Stomach (tissue), 8 donors: ENCODE measurements at regions not wholly inside any gene's neighbourhood (a gene's known extent, or its start where the extent isn't known, plus 50 kb on each side); places are given as distances from the start of the nearest gene placed in this dataset.

ENCODE experiments used
- DNase-seq, 2 donors: peaks; one replicate each; pipeline versions ENCODE4 v3.0.0 to v3.0.0-alpha.2; 2013 to 2019
- H3K27ac ChIP-seq, 5 donors: fragments of 200-600 bp in 4 of 5; sonication (generic) in 4 of 5; one replicate each; pipeline ENCODE4 v1.5.1; 2013 to 2019; ENCODE audit warnings: mild to moderate bottlenecking in 1 of 5, moderate library complexity in 1 of 5
- H3K27me3 ChIP-seq, 3 donors: fragments of 200-600 bp; sonication (generic); one replicate each; pipeline ENCODE4 v1.5.1; 2017 to 2019; ENCODE audit warnings: mixed run types in 1 of 3
- H3K36me3 ChIP-seq, 4 donors: fragments of 200-600 bp; sonication (generic); 1 replicate in 3 of 4; 2 replicates in 1 of 4; pipeline ENCODE4 v1.5.1; 2016 to 2019
- H3K4me1 ChIP-seq, 4 donors: fragments of 200-600 bp; sonication (generic); one replicate each; pipeline ENCODE4 v1.5.1; 2016 to 2019
- H3K4me3 ChIP-seq, 4 donors: fragments of 200-600 bp; sonication (generic) in 3 of 4; one replicate each; pipeline ENCODE4 v1.5.1; 2016 to 2019; ENCODE audit warnings: mild to moderate bottlenecking in 1 of 4
- H3K9me3 ChIP-seq, 4 donors: fragments of 200-600 bp; sonication (generic); one replicate each; pipeline ENCODE4 v1.5.1; 2016 to 2019
- CTCF ChIP-seq, 7 experiments: fragments of 450-650 bp in 4 of 7; fragments of 200-600 bp in 3 of 7; sonication (generic) in 3 of 7; IDR thresholded peaks; one replicate each; pipeline ENCODE4 v1.5.1; 2016 to 2019; ENCODE audit warnings: antibody characterized with exemption in 7 of 7, control low read depth in 2 of 7, mild to moderate bottlenecking in 1 of 7
- EP300 ChIP-seq: sonication (generic); formaldehyde crosslinking; IDR thresholded peaks from one replicate; pipeline ENCODE4 v1.6.1; 2017; ENCODE audit warnings: antibody characterized with exemption
- POLR2A ChIP-seq, 4 donors: fragments of 450-650 bp; IDR thresholded peaks; one replicate each; pipeline ENCODE4 v1.6.1; 2016; ENCODE audit warnings: antibody characterized with exemption in 4 of 4, control low read depth in 2 of 4, mild to moderate bottlenecking in 1 of 4, moderate library complexity in 1 of 4
- POLR2AphosphoS5 ChIP-seq, 3 donors: sonication (generic); formaldehyde crosslinking; IDR thresholded peaks; one replicate each; pipeline ENCODE4 v1.6.1; 2016; ENCODE audit warnings: antibody characterized with exemption in 3 of 3
- WGBS, 5 donors: extraction: QIAGEN DNeasy Blood & Tissue Kit in 3 of 5; methylation state at CpG; one replicate each; pipeline versions ENCODE4 v1.1.5 to v1.1.7; 2013 to 2018; 5-methylcytosine and 5-hydroxymethylcytosine counted together
- intact Hi-C: fragments of 100-400 bp; cut with DNase I; formaldehyde crosslinking; loops from one replicate; pipeline ENCODE4 v1.15.1; 2023; ENCODE audit warnings: low total_unique reads
- donor health status: healthy with polysubstance abuse.
- donor health status: Bipolar disorder and iron deficiency.
- donor health status: healthy.

DNA sequence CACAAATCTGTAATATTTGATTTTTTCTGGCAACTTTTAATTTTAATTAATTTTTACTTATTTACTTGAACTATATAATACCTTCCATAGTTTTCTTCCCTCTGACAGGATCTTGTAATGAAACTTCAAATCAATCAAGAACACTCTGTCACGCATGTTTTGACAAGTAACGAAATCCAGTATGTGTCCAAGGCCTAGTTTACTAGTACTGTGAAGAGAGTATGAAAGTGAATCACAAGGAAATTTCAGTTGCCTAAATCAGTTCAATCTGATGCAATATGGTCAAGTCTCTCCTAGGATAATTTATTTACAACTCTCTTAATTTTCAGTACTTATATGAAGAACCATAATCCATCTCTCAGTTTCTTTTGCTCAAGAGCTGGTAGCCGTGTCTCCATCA lies 1344.6 kb upstream of the ZEB2 start:
- H3K27me3 ChIP-seq, result no peaks in the 10 kb centered on the region
- H3K27ac ChIP-seq, result no peak overlapping the region
- intact Hi-C loops, result no loop called here
- WGBS, 5 donors, result 90 to 96% (median 95%) methylated on average over 3 of the region's 3 CpGs
- DNase-seq, result no peak
- no peak overlapping the region for H3K4me3 ChIP-seq
- no peak for TF ChIP-seq CTCF (IDR thresholded peaks at IDR 0.05)
- TF ChIP-seq POLR2A (IDR thresholded peaks at IDR 0.05), result no peak
- no peak for TF ChIP-seq EP300
- no peak for TF ChIP-seq POLR2AphosphoS5 (IDR thresholded peaks at IDR 0.05)
- H3K36me3 ChIP-seq, result no peaks in the 10 kb centered on the region
- peaks cover 0 to 4% (median 0%) of the 10 kb centered on the region in 4 donors for H3K4me1 ChIP-seq
- no peaks in the 10 kb centered on the region for H3K9me3 ChIP-seq

GRCh38 chr2:145861940-145862339 lies 1342.0 kb upstream of the ZEB2 start:
- Histone ChIP-seq H3K36me3 (no peaks in the 10 kb centered on the region), H3K4me3 (no peak overlapping the region), H3K4me1 (peaks cover 0 to 4% (median 0%) of the 10 kb centered on the region in 4 donors), H3K9me3 (no peaks in the 10 kb centered on the region), H3K27ac (no peak overlapping the region), H3K27me3 (no peaks in the 10 kb centered on the region)
- DNase-seq, result no peak
- TF ChIP-seq POLR2A (IDR thresholded peaks at IDR 0.05), result no peak
- no peak for TF ChIP-seq POLR2AphosphoS5 (IDR thresholded peaks at IDR 0.05)
- no peak for TF ChIP-seq EP300
- TF ChIP-seq CTCF (IDR thresholded peaks at IDR 0.05), result no peak
- WGBS, 5 donors, result 65 to 76% (median 75%) methylated on average over 3 of the region's 3 CpGs
- intact Hi-C loops, result no loop called here

DNA sequence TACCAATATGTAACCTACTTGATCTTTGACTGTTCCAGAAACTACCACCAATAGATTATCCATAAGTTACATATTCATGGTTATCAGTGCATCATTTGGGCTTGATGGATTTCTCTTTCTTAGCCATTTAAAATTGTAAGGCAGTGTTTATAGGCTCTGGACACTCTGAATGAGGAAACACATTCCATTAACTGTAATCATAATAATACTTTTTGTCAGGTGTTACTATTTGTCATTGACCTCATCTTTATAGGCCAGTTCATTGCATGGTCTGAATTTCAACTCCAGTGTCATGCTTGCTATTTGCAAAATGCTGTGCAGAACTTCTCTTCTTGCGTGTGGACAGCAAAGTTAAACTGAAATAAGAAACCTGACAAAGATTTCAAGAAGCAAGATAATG lies 1340.2 kb upstream of the ZEB2 start:
- Histone ChIP-seq H3K36me3 (no peaks in the 10 kb centered on the region), H3K4me1 (peaks cover 0 to 4% (median 0%) of the 10 kb centered on the region in 4 donors), H3K27me3 (no peaks in the 10 kb centered on the region), H3K27ac (no peak overlapping the region), H3K9me3 (no peaks in the 10 kb centered on the region), H3K4me3 (no peak overlapping the region)
- DNase-seq, result no peak
- intact Hi-C loops, result no loop called here
- 44 to 67% (median 52%) methylated on average over 1 of the region's 1 CpG for WGBS, 5 donors
- no peak for TF ChIP-seq POLR2A (IDR thresholded peaks at IDR 0.05)
- no peak for TF ChIP-seq CTCF (IDR thresholded peaks at IDR 0.05)
- TF ChIP-seq EP300, result no peak
- TF ChIP-seq POLR2AphosphoS5 (IDR thresholded peaks at IDR 0.05), result no peak

GRCh38 chr2:145855142-145855541 lies 1335.2 kb upstream of the ZEB2 start:
- Histone ChIP-seq H3K27ac (no peak overlapping the region), H3K27me3 (no peaks in the 10 kb centered on the region), H3K36me3 (no peaks in the 10 kb centered on the region), H3K9me3 (no peaks in the 10 kb centered on the region), H3K4me3 (no peak overlapping the region), H3K4me1 (peaks cover 0 to under 1% (median 0%) of the 10 kb centered on the region in 4 donors)
- DNase-seq, result no peak
- no peak for TF ChIP-seq POLR2A (IDR thresholded peaks at IDR 0.05)
- no peak for TF ChIP-seq CTCF (IDR thresholded peaks at IDR 0.05)
- no peak for TF ChIP-seq EP300
- no peak for TF ChIP-seq POLR2AphosphoS5 (IDR thresholded peaks at IDR 0.05)
- 83 to 96% (median 90%) methylated on average over 1 of the region's 1 CpG for WGBS, 5 donors
- intact Hi-C loops, result no loop called here
